ENCODE measurements at regions not wholly inside any gene's neighbourhood (a gene's known extent, or its start where the extent isn't known, plus 50 kb on each side); places are given as distances from the start of the nearest gene placed in this dataset.

- TF ChIP-seq TAF1 (IDR thresholded peaks at IDR 0.05; ENCODE audit: borderline replicate concordance, insufficient read depth, low read length) (no peak), POLR2AphosphoS5 (IDR thresholded peaks at IDR 0.05; ENCODE audit: low read depth, low read length) (no peak)
Observed at GRCh38 chr5:145189746-145190145, 645.4 kb downstream of the PRELID2 start.
